Naive thymus-derived CD4-positive, alpha-beta T cell (primary cell): ENCODE measurements at regions not wholly inside any gene's neighbourhood (a gene's known extent, or its start where the extent isn't known, plus 50 kb on each side); places are given as distances from the start of the nearest gene placed in this dataset.
A peak's percentile ranks its signal among the peaks of the same experiment; 100 is the strongest.

Experiments used
- ATAC-seq: fragments of 150-1000 bp; cut with Tn5 transposase; 2 replicates; pipeline ENCODE4 v1.10.0; 2021; ENCODE audit warnings: mild to moderate bottlenecking, moderate library complexity
- CTCF ChIA-PET: fragments of 350-600 bp; sonication (Branson Sonifier 250); formaldehyde crosslinking; loops from one replicate; lab custom pipeline; 2021; ENCODE audit warnings: antibody characterized with exemption; lab: Charles Lee
- POLR2A ChIA-PET: fragments of 350-600 bp; sonication (Branson Sonifier 250); formaldehyde crosslinking; loops from one replicate; lab custom pipeline; 2021; ENCODE audit warnings: antibody characterized with exemption, inconsistent platforms; lab: Charles Lee
- DNase-seq, 9 donors: peaks; one replicate each; pipeline versions ENCODE4 v3.0.0 to v3.0.0-alpha.2; 2020 to 2022; ENCODE audit warnings: mixed read lengths in 1 of 9
- H3K27ac ChIP-seq: one replicate; pipeline ENCODE4 v1.7.0; 2013; ENCODE audit warnings: mild to moderate bottlenecking, low read depth, low read length, moderate library complexity
- H3K27me3 ChIP-seq, 2 donors: one replicate each; pipeline ENCODE4 v1.7.0; 2013; ENCODE audit warnings: low read length in 2 of 2, mild to moderate bottlenecking in 2 of 2, moderate library complexity in 2 of 2; ENCODE audit not compliant: control insufficient read depth in 2 of 2, insufficient read depth in 2 of 2
- H3K36me3 ChIP-seq, 3 experiments: 1 replicate in 2 of 3; 2 replicates in 1 of 3; pipeline ENCODE4 v1.7.0; 2013; ENCODE audit warnings: low read length in 3 of 3, mild to moderate bottlenecking in 3 of 3, moderate library complexity in 1 of 3; ENCODE audit not compliant: insufficient read depth in 3 of 3, control insufficient read depth in 2 of 3
- H3K4me1 ChIP-seq, 2 donors: one replicate each; pipeline ENCODE4 v1.7.0; 2013; ENCODE audit warnings: low read length in 2 of 2, mild to moderate bottlenecking in 2 of 2, moderate library complexity in 1 of 2; ENCODE audit not compliant: control insufficient read depth in 2 of 2, insufficient read depth in 2 of 2
- H3K4me3 ChIP-seq: 2 replicates; pipeline ENCODE4 v1.7.0; 2013; ENCODE audit warnings: mild to moderate bottlenecking, low read length
- H3K9me3 ChIP-seq, 3 experiments: 1 replicate in 2 of 3; 2 replicates in 1 of 3; pipeline ENCODE4 v1.7.0; 2013; ENCODE audit warnings: low read length in 3 of 3; ENCODE audit not compliant: control insufficient read depth in 2 of 3
- H3K27ac Mint-ChIP-seq, 9 donors: one replicate each; pipeline ENCODE4 v1.8.0; 2020 to 2022; ENCODE audit warnings: mixed read lengths in 9 of 9, mild to moderate bottlenecking in 8 of 9, moderate library complexity in 5 of 9, inconsistent platforms in 2 of 9
- H3K27me3 Mint-ChIP-seq, 5 donors: one replicate each; pipeline ENCODE4 v1.8.0; 2021 to 2022; ENCODE audit warnings: mixed read lengths in 5 of 5, mild to moderate bottlenecking in 1 of 5
- H3K36me3 Mint-ChIP-seq, 5 donors: one replicate each; pipeline ENCODE4 v1.8.0; 2020 to 2022; ENCODE audit warnings: mixed read lengths in 5 of 5, mild to moderate bottlenecking in 3 of 5, inconsistent platforms in 1 of 5
- H3K4me1 Mint-ChIP-seq, 7 donors: one replicate each; pipeline ENCODE4 v1.8.0; 2020 to 2022; ENCODE audit warnings: mixed read lengths in 7 of 7, mild to moderate bottlenecking in 3 of 7, inconsistent platforms in 1 of 7
- H3K4me3 Mint-ChIP-seq, 10 donors: one replicate each; pipeline ENCODE4 v1.8.0; 2020 to 2022; ENCODE audit warnings: mild to moderate bottlenecking in 10 of 10, mixed read lengths in 10 of 10, moderate library complexity in 6 of 10, inconsistent platforms in 2 of 10
- H3K9me3 Mint-ChIP-seq, 11 donors: one replicate each; pipeline ENCODE4 v1.8.0; 2020 to 2022; ENCODE audit warnings: mixed read lengths in 11 of 11, mild to moderate bottlenecking in 4 of 11, inconsistent platforms in 1 of 11, moderate library complexity in 1 of 11
- intact Hi-C, 2 donors: fragments of 100-400 bp; cut with micrococcal nuclease; formaldehyde crosslinking; loops; one replicate each; pipeline ENCODE4 v1.15.1; 2023

GRCh38 chr14:71308671-71309070, 401.4 kb downstream of the PCNX1 start:
- Histone ChIP-seq H3K27ac (no peak overlapping the region), H3K4me3 (no peak overlapping the region), H3K9me3 (no peaks in the 10 kb centered on the region), H3K27me3 (no peaks in the 10 kb centered on the region), H3K4me1 (no peaks in the 10 kb centered on the region), H3K36me3 (no peaks in the 10 kb centered on the region)
- ChIA-PET CTCF (no interaction called here), POLR2A (interaction anchor here (0.9 kb wide), 1 partner anchor 17 kb away, joined by 4 read pairs; no protein-coding TSS in a partner anchor)
- no peak overlapping the region for H3K4me3 Mint-ChIP-seq
- intact Hi-C loops: no loop called here
- H3K27ac Mint-ChIP-seq: peak overlapping the region in 1 of 9 donors; percentile 12
- no peaks in the 10 kb centered on the region for H3K4me1 Mint-ChIP-seq
- peaks cover 6 to 17% (median 9%) of the 10 kb centered on the region in 5 donors for H3K36me3 Mint-ChIP-seq
- ATAC-seq (no peak), DNase-seq (no peak)
- peaks cover 8 to 34% (median 28%) of the 10 kb centered on the region in 5 donors for H3K27me3 Mint-ChIP-seq
- H3K9me3 Mint-ChIP-seq: peaks cover 0 to 32% (median 15%) of the 10 kb centered on the region in 11 donors

GRCh38 chr14:71309756-71310155, 402.5 kb downstream of the PCNX1 start:
- POLR2A ChIA-PET: no interaction called here
- no peaks in the 10 kb centered on the region for H3K27me3 ChIP-seq
- no peak overlapping the region for H3K27ac Mint-ChIP-seq
- intact Hi-C loops: no loop called here
- ATAC-seq (no peak), DNase-seq (no peak)
- H3K9me3 ChIP-seq: no peaks in the 10 kb centered on the region
- H3K4me3 Mint-ChIP-seq: no peak overlapping the region
- H3K36me3 Mint-ChIP-seq: peaks cover 3 to 15% (median 6%) of the 10 kb centered on the region in 5 donors
- no peak overlapping the region for H3K27ac ChIP-seq
- H3K4me3 ChIP-seq: no peak overlapping the region
- CTCF ChIA-PET: no interaction called here
- H3K36me3 ChIP-seq: no peaks in the 10 kb centered on the region
- H3K4me1 Mint-ChIP-seq: no peaks in the 10 kb centered on the region
- peaks cover 8 to 33% (median 30%) of the 10 kb centered on the region in 5 donors for H3K27me3 Mint-ChIP-seq
- H3K4me1 ChIP-seq: no peaks in the 10 kb centered on the region
- peaks cover 0 to 23% (median 14%) of the 10 kb centered on the region in 11 donors for H3K9me3 Mint-ChIP-seq

- H3K4me3 ChIP-seq: no peak overlapping the region
- H3K4me3 Mint-ChIP-seq: no peak overlapping the region
- no peaks in the 10 kb centered on the region for H3K36me3 ChIP-seq
- peaks cover 8 to 32% (median 29%) of the 10 kb centered on the region in 5 donors for H3K27me3 Mint-ChIP-seq
- no peak overlapping the region for H3K27ac ChIP-seq
- no peaks in the 10 kb centered on the region for H3K27me3 ChIP-seq
- CTCF ChIA-PET: no interaction called here
- no peaks in the 10 kb centered on the region for H3K9me3 ChIP-seq
- intact Hi-C loops: no loop called here
- ATAC-seq (no peak), DNase-seq (no peak)
- peaks cover 0 to 16% (median 4%) of the 10 kb centered on the region in 11 donors for H3K9me3 Mint-ChIP-seq
- POLR2A ChIA-PET: no interaction called here
- H3K4me1 ChIP-seq: no peaks in the 10 kb centered on the region
- H3K36me3 Mint-ChIP-seq: peaks cover 0 to 9% (median 0%) of the 10 kb centered on the region in 5 donors
- no peaks in the 10 kb centered on the region for H3K4me1 Mint-ChIP-seq
- no peak overlapping the region for H3K27ac Mint-ChIP-seq
These were observed 403.8 kb downstream of the PCNX1 start for GRCh38 chr14:71311061-71311460.

- POLR2A ChIA-PET: no interaction called here
- intact Hi-C loops: no loop called here
- Mint-ChIP-seq H3K27me3 (peaks cover 6 to 19% (median 6%) of the 10 kb centered on the region in 5 donors), H3K27ac (peak overlapping the region in 1 of 9 donors; percentile 12), H3K4me3 (no peak overlapping the region), H3K36me3 (peaks cover 0 to 6% (median 0%) of the 10 kb centered on the region in 5 donors), H3K9me3 (peaks cover 0 to 10% (median 3%) of the 10 kb centered on the region in 11 donors), H3K4me1 (peaks cover 3 to 8% (median 5%) of the 10 kb centered on the region in 7 donors)
- no peaks in the 10 kb centered on the region for H3K9me3 ChIP-seq
- no peak overlapping the region for H3K27ac ChIP-seq
- H3K36me3 ChIP-seq: no peaks in the 10 kb centered on the region
- DNase-seq (no peak), ATAC-seq (no peak)
- CTCF ChIA-PET: no interaction called here
- no peak overlapping the region for H3K4me3 ChIP-seq
- peaks cover 0 to 3% of the 10 kb centered on the region in 2 donors for H3K4me1 ChIP-seq
- H3K27me3 ChIP-seq: no peaks in the 10 kb centered on the region
These were observed 407.5 kb downstream of the PCNX1 start for GRCh38 chr14:71314717-71315116.

GRCh38 chr14:71317385-71318096, 410.3 kb downstream of the PCNX1 start:
- Mint-ChIP-seq H3K4me1 (peaks cover 7 to 23% (median 22%) of the 10 kb centered on the region in 7 donors), H3K27ac (peak overlapping the region in 2 of 9 donors; percentile 44 to 49)
- intact Hi-C loops: no loop called here

GRCh38 chr14:71318097-71318459, 410.8 kb downstream of the PCNX1 start:
- peaks cover 0 to 11% (median 0%) of the 10 kb centered on the region in 5 donors for H3K36me3 Mint-ChIP-seq
- POLR2A ChIA-PET: no interaction called here
- DNase-seq (no peak), ATAC-seq (no peak)
- H3K36me3 ChIP-seq: peaks cover 0 to 5% (median 0%) of the 10 kb centered on the region in 3 experiments
- H3K4me3 ChIP-seq: no peak overlapping the region
- H3K27me3 Mint-ChIP-seq: peaks cover 0 to 10% (median 0%) of the 10 kb centered on the region in 5 donors
- peaks cover 0 to 21% of the 10 kb centered on the region in 2 donors for H3K4me1 ChIP-seq
- H3K27me3 ChIP-seq: no peaks in the 10 kb centered on the region
- no peak overlapping the region for H3K27ac Mint-ChIP-seq
- peaks cover 12 to 29% (median 27%) of the 10 kb centered on the region in 7 donors for H3K4me1 Mint-ChIP-seq
- H3K4me3 Mint-ChIP-seq: no peak overlapping the region
- H3K27ac ChIP-seq: no peak overlapping the region
- H3K9me3 Mint-ChIP-seq: peaks cover 0 to 9% (median 4%) of the 10 kb centered on the region in 11 donors
- H3K9me3 ChIP-seq: no peaks in the 10 kb centered on the region
- intact Hi-C loops: no loop called here
- CTCF ChIA-PET: interaction anchor here (0.9 kb wide), 1 partner anchor 435 kb away, joined by 3 read pairs; no protein-coding TSS in a partner anchor

More at GRCh38 chr14:71317385-71318096, 410.3 kb downstream of the PCNX1 start:
- Histone ChIP-seq H3K4me1 (peaks cover 0 to 16% of the 10 kb centered on the region in 2 donors), H3K4me3 (no peak overlapping the region), H3K36me3 (peaks cover 0 to 5% (median 0%) of the 10 kb centered on the region in 3 experiments), H3K9me3 (no peaks in the 10 kb centered on the region), H3K27me3 (no peaks in the 10 kb centered on the region), H3K27ac (no peak overlapping the region)
- ATAC-seq (no peak), DNase-seq (no peak)
- Mint-ChIP-seq H3K4me3 (no peak overlapping the region), H3K9me3 (peaks cover 0 to 13% (median 5%) of the 10 kb centered on the region in 11 donors), H3K36me3 (peaks cover 0 to 6% (median 0%) of the 10 kb centered on the region in 5 donors), H3K27me3 (peaks cover 0 to 11% (median 0%) of the 10 kb centered on the region in 5 donors)
- ChIA-PET POLR2A (no interaction called here), CTCF (no interaction called here)
